Transverse colon (tissue), 4 donors: ENCODE measurements at regions not wholly inside any gene's neighbourhood (a gene's known extent, or its start where the extent isn't known, plus 50 kb on each side); places are given as distances from the start of the nearest gene placed in this dataset.
A peak's percentile ranks its signal among the peaks of the same experiment; 100 is the strongest.

Experiments
- DNase-seq: peaks from one replicate; pipeline ENCODE4 v3.0.0-alpha.2; 2019
- H3K27ac ChIP-seq, 4 donors: fragments of 200-600 bp; sonication (generic); 2 replicates each; pipeline ENCODE4 v1.5.1; 2016 to 2018; ENCODE audit warnings: inconsistent platforms in 4 of 4
- H3K27me3 ChIP-seq: fragments of 200-600 bp; sonication (generic); 2 replicates; pipeline ENCODE4 v1.5.1; 2017; ENCODE audit warnings: inconsistent platforms
- H3K36me3 ChIP-seq, 4 donors: fragments of 200-600 bp; sonication (generic); 2 replicates each; pipeline ENCODE4 v1.5.1; 2017 to 2019; ENCODE audit warnings: inconsistent platforms in 4 of 4
- H3K4me1 ChIP-seq, 4 donors: fragments of 200-600 bp; sonication (generic); 2 replicates each; pipeline ENCODE4 v1.5.1; 2017 to 2020; ENCODE audit warnings: inconsistent platforms in 4 of 4
- H3K4me3 ChIP-seq, 4 donors: fragments of 200-600 bp; sonication (generic); 1 replicate in 1 of 4; 2 replicates in 3 of 4; pipeline versions ENCODE4 v1.5.1 to v1.6.1; 2017 to 2019; ENCODE audit warnings: inconsistent platforms in 4 of 4
- H3K9me3 ChIP-seq, 2 donors: fragments of 200-600 bp; sonication (generic); 2 replicates each; pipeline ENCODE4 v1.5.1; 2017 to 2019; ENCODE audit warnings: inconsistent platforms in 2 of 2
- CTCF ChIP-seq, 5 experiments: fragments of 200-600 bp in 3 of 5; fragments of 450-650 bp in 2 of 5; sonication (generic) in 3 of 5; IDR thresholded peaks; 1 replicate in 2 of 5; 2 replicates in 3 of 5; pipeline ENCODE4 v1.5.1; 2016 to 2017; ENCODE audit warnings: antibody characterized with exemption in 5 of 5, inconsistent platforms in 3 of 5, mild to moderate bottlenecking in 2 of 5, moderate library complexity in 1 of 5
- EP300 ChIP-seq: sonication (generic); formaldehyde crosslinking; IDR thresholded peaks from one replicate; pipeline ENCODE4 v1.6.1; 2017; ENCODE audit warnings: antibody characterized with exemption, low read depth
- POLR2A ChIP-seq: fragments of 450-650 bp; IDR thresholded peaks from one replicate; pipeline ENCODE4 v1.6.1; 2016; ENCODE audit warnings: antibody characterized with exemption, mild to moderate bottlenecking, moderate library complexity
- POLR2AphosphoS5 ChIP-seq, 3 donors: sonication (generic); formaldehyde crosslinking; IDR thresholded peaks; one replicate each; pipeline ENCODE4 v1.6.1; 2016; ENCODE audit warnings: antibody characterized with exemption in 3 of 3
- WGBS, 2 donors: methylation state at CpG; one replicate each; pipeline ENCODE4 v1.1.5; 2018; ENCODE audit warnings: low coverage in 1 of 2; 5-methylcytosine and 5-hydroxymethylcytosine counted together
- in situ Hi-C, 4 donors: fragments of 200-750 bp; cut with MboI; loops; one replicate each; pipeline versions ENCODE4 v1.15.0 to v1.15.1; 2017; ENCODE audit warnings: low sequenced_read_pairs in 3 of 4, low pct_ligation_motif_present in 1 of 4, low pct_unique_long_range_greater_than_20kb in 1 of 4
- intact Hi-C: fragments of 100-400 bp; cut with DNase I; formaldehyde crosslinking; loops from one replicate; pipeline ENCODE4 v1.15.1; 2023; ENCODE audit warnings: low total_unique reads

- Histone ChIP-seq H3K27ac (no peak overlapping the region), H3K36me3 (no peaks in the 10 kb centered on the region), H3K9me3 (no peaks in the 10 kb centered on the region), H3K4me3 (no peak overlapping the region), H3K4me1 (no peaks in the 10 kb centered on the region), H3K27me3 (no peaks in the 10 kb centered on the region)
- intact Hi-C loops, result no loop called here
- no peak for DNase-seq
- in situ Hi-C loops, result loop anchor here in 3 of 4 donors (25.0 kb wide), 2 partner anchors 896 to 1171 kb away; no protein-coding TSS in a partner anchor
- 52 to 73% methylated on average over 4 of the region's 4 CpGs for WGBS, 2 donors
- TF ChIP-seq POLR2A, result no peak
- no peak for TF ChIP-seq EP300
- no peak for TF ChIP-seq CTCF (IDR thresholded peaks at IDR 0.05)
- no peak for TF ChIP-seq POLR2AphosphoS5 (IDR thresholded peaks at IDR 0.05)
These were observed 1103.6 kb upstream of the ACVR2A start for GRCh38 chr2:146741260-146741659.

GRCh38 chr2:146734821-146735190, 1110.0 kb upstream of the ACVR2A start:
- peaks cover 0 to 5% (median 0%) of the 10 kb centered on the region in 4 donors for H3K4me1 ChIP-seq
- in situ Hi-C loops (loop anchor here in 3 of 4 donors (25.0 kb wide), 2 partner anchors 902 to 1177 kb away; no protein-coding TSS in a partner anchor), intact Hi-C loops (no loop called here)
- H3K27me3 ChIP-seq, result no peaks in the 10 kb centered on the region
- no peak overlapping the region for H3K4me3 ChIP-seq
- H3K9me3 ChIP-seq, result no peaks in the 10 kb centered on the region
- 42 to 43% methylated on average over 3 of the region's 3 CpGs for WGBS, 2 donors
- H3K27ac ChIP-seq, result no peak overlapping the region
- no peaks in the 10 kb centered on the region for H3K36me3 ChIP-seq
- TF ChIP-seq CTCF (IDR thresholded peaks at IDR 0.05), result no peak
- no peak for TF ChIP-seq EP300
- TF ChIP-seq POLR2A, result no peak
- TF ChIP-seq POLR2AphosphoS5 (IDR thresholded peaks at IDR 0.05), result no peak
- DNase-seq, result no peak

GRCh38 chr2:146734042-146734820, 1110.6 kb upstream of the ACVR2A start:
- TF ChIP-seq POLR2A (no peak), CTCF (IDR thresholded peaks at IDR 0.05) (peak; percentile 35 to 52 (median 49))
- DNase-seq, result no peak
- intact Hi-C loops, result no loop called here
- Histone ChIP-seq H3K4me1 (peaks cover 0 to 5% (median 0%) of the 10 kb centered on the region in 4 donors), H3K27me3 (no peaks in the 10 kb centered on the region), H3K27ac (no peak overlapping the region), H3K9me3 (no peaks in the 10 kb centered on the region), H3K4me3 (no peak overlapping the region), H3K36me3 (no peaks in the 10 kb centered on the region)
- in situ Hi-C loops, result loop anchor here in 3 of 4 donors (25.0 kb wide), 2 partner anchors 903 to 1178 kb away; no protein-coding TSS in a partner anchor
- 25% methylated on average over 8 of the region's 8 CpGs for WGBS, 2 donors

GRCh38 chr2:146730882-146731281, 1113.9 kb upstream of the ACVR2A start:
- WGBS, 2 donors, result 93 to 96% methylated on average over 1 of the region's 1 CpG
- no peak for DNase-seq
- no peaks in the 10 kb centered on the region for H3K27me3 ChIP-seq
- no peak overlapping the region for H3K4me3 ChIP-seq
- no peaks in the 10 kb centered on the region for H3K9me3 ChIP-seq
- H3K4me1 ChIP-seq, result peaks cover 0 to 5% (median 0%) of the 10 kb centered on the region in 4 donors
- no peaks in the 10 kb centered on the region for H3K36me3 ChIP-seq
- intact Hi-C loops (no loop called here), in situ Hi-C loops (loop anchor here in 3 of 4 donors (25.0 kb wide), 2 partner anchors 906 to 1181 kb away; no protein-coding TSS in a partner anchor)
- H3K27ac ChIP-seq, result no peak overlapping the region
- TF ChIP-seq POLR2AphosphoS5 (IDR thresholded peaks at IDR 0.05) (no peak), CTCF (IDR thresholded peaks at IDR 0.05) (no peak), EP300 (no peak), POLR2A (no peak)
